ENCODE measurements at regions not wholly inside any gene's neighbourhood (a gene's known extent, or its start where the extent isn't known, plus 50 kb on each side); places are given as distances from the start of the nearest gene placed in this dataset.

- TF ChIP-seq POLR2A (IDR thresholded peaks at IDR 0.05): no peak
- TF ChIP-seq CTCF (IDR thresholded peaks at IDR 0.05 in 8 of 11, conservative IDR thresholded peaks at IDR 0.05 in 3 of 11): no peak
- no peak for TF ChIP-seq POLR2AphosphoS5 (IDR thresholded peaks at IDR 0.05)
These were observed 178.2 kb upstream of the NAMPT start for GRCh38 chr7:106462914-106463482.

Measured in spleen (tissue), 7 donors.